Stimulated activated naive CD8-positive, alpha-beta T cell treated with anti-CD3 and anti-CD28 coated beads, Interleukin-15, Interleukin-2, amounts not matched to agents 100 ng/mL and 50 ng/mL, for 24 hours (primary cell): ENCODE measurements at regions not wholly inside any gene's neighbourhood (a gene's known extent, or its start where the extent isn't known, plus 50 kb on each side); places are given as distances from the start of the nearest gene placed in this dataset.

ENCODE experiments used
- H3K27ac Mint-ChIP-seq: one replicate; pipeline ENCODE4 v1.8.0; 2021; ENCODE audit warnings: mild to moderate bottlenecking, mixed read lengths
- H3K27me3 Mint-ChIP-seq: one replicate; pipeline ENCODE4 v1.8.0; 2021; ENCODE audit warnings: mixed read lengths
- H3K36me3 Mint-ChIP-seq: one replicate; pipeline ENCODE4 v1.8.0; 2021; ENCODE audit warnings: low read depth, mixed read lengths
- H3K4me1 Mint-ChIP-seq: one replicate; pipeline ENCODE4 v1.8.0; 2021; ENCODE audit warnings: low read depth, mixed read lengths
- H3K4me3 Mint-ChIP-seq: one replicate; pipeline ENCODE4 v1.8.0; 2021; ENCODE audit warnings: mild to moderate bottlenecking, mixed read lengths
- H3K9me3 Mint-ChIP-seq: one replicate; pipeline ENCODE4 v1.8.0; 2021; ENCODE audit warnings: mixed read lengths

DNA sequence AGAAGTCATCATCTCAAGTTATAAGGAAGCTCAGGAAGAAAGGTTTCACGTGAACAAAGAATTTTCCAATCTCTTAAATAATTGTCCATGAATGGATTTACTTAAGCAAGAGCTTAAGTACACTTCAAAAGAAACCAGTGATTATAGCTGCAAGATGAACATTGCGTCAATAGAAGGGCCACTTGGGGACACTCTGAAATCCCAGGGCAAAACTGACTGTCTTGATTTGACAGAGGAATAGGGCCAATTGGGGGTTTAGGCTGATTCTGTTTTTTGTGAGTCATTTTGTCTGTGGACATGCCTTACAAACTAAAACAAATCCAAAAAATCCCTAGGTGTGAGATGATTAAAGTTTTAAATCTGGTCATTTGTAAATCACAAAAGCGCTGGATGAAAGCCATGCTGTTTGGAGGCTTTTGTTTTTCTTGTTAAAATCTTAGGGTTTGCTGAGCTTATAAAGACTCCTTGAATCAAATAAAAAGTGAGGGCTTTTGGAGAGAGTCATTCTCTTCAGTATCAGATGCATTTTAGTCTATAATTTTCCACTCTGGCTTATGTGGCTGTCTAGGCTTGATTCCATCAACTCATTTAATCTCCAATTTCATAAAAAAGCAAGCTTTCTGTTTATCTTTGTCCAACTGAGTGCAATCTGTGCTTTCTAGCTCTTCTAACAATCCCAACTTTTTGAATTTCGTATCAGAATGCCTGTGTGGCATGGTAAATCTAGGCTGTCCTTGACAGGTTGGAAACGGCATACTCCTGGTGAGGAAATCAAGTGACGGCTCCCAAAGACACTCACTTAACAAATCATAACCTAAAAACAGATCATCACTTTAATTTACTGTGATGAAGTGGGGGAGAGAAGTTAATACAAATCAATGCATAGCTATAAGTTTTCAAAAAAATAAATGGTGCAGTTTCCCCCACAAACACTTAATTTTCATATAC, 98.2 kb upstream of the SOX9 start:
- peaks cover 6% of the 10 kb centered on the region for H3K9me3 Mint-ChIP-seq
- H3K27me3 Mint-ChIP-seq = peaks cover 3% of the 10 kb centered on the region
- H3K4me1 Mint-ChIP-seq = no peaks in the 10 kb centered on the region
- no peaks in the 10 kb centered on the region for H3K36me3 Mint-ChIP-seq
- no peak overlapping the region for H3K4me3 Mint-ChIP-seq
- no peak overlapping the region for H3K27ac Mint-ChIP-seq

GRCh38 chr17:72024457-72024856, 96.4 kb upstream of the SOX9 start:
- no peak overlapping the region for H3K27ac Mint-ChIP-seq
- H3K9me3 Mint-ChIP-seq = no peaks in the 10 kb centered on the region
- no peak overlapping the region for H3K4me3 Mint-ChIP-seq
- peaks cover 4% of the 10 kb centered on the region for H3K4me1 Mint-ChIP-seq
- H3K27me3 Mint-ChIP-seq = peaks cover 15% of the 10 kb centered on the region
- no peaks in the 10 kb centered on the region for H3K36me3 Mint-ChIP-seq

GRCh38 chr17:72025113-72025512, 95.7 kb upstream of the SOX9 start:
- Mint-ChIP-seq H3K36me3 (no peaks in the 10 kb centered on the region), H3K27me3 (peaks cover 16% of the 10 kb centered on the region), H3K9me3 (no peaks in the 10 kb centered on the region), H3K27ac (no peak overlapping the region), H3K4me1 (peaks cover 10% of the 10 kb centered on the region), H3K4me3 (no peak overlapping the region)

DNA sequence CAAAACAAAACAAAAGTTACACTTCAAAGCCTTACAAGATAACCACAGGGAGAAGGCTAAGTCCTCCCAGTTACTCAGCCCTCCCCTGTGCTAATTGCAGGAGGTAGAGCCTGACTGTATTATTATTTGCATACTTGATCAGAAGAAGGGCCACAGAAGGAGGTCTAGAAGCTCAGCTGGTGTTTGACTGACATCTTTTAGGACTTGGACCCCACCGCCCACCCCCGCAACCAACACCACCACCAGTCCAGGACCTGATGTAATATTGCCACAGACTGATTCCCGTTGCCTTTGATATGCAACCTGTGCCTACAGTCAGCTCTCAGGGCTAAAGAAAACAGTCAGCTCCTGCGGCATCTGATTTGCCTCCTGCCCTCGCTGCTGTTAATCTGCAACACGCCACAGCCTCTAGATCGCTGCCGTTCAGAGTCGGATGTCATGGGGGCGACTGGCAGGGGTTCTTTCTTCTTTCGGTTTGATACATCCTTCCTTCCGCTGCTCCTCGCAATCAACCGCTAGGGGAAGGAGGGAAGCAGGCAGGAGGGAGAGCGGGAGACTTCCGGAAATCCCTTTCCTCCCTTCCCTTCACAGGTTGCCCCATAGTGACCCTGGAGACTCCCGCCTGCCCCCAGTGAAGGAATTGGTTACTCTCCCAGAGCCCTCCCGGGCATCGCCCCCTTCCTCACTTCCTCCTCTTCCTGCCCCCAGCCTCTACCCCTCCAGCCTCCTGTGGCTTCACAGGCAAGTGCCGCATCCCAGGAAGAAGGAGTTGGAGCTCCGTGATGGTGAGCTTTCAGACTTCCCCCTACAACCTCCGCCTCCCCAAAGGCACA, 90.5 kb upstream of the SOX9 start:
- no peaks in the 10 kb centered on the region for H3K36me3 Mint-ChIP-seq
- no peaks in the 10 kb centered on the region for H3K9me3 Mint-ChIP-seq
- H3K4me1 Mint-ChIP-seq = peaks cover 17% of the 10 kb centered on the region
- peaks cover 18% of the 10 kb centered on the region for H3K27me3 Mint-ChIP-seq
- no peak overlapping the region for H3K27ac Mint-ChIP-seq
- peak overlapping the region; percentile 48 for H3K4me3 Mint-ChIP-seq

- peaks cover 2% of the 10 kb centered on the region for H3K9me3 Mint-ChIP-seq
- peaks cover 17% of the 10 kb centered on the region for H3K4me1 Mint-ChIP-seq
- no peak overlapping the region for H3K4me3 Mint-ChIP-seq
- no peak overlapping the region for H3K27ac Mint-ChIP-seq
- no peaks in the 10 kb centered on the region for H3K36me3 Mint-ChIP-seq
- peaks cover 25% of the 10 kb centered on the region for H3K27me3 Mint-ChIP-seq
Measured at GRCh38 chr17:72031219-72031884, 89.5 kb upstream of the SOX9 start.

GRCh38 chr17:72033334-72033733, 87.5 kb upstream of the SOX9 start:
- H3K27ac Mint-ChIP-seq = no peak overlapping the region
- H3K9me3 Mint-ChIP-seq = peaks cover 4% of the 10 kb centered on the region
- no peak overlapping the region for H3K4me3 Mint-ChIP-seq
- no peaks in the 10 kb centered on the region for H3K36me3 Mint-ChIP-seq
- peaks cover 17% of the 10 kb centered on the region for H3K4me1 Mint-ChIP-seq
- H3K27me3 Mint-ChIP-seq = peaks cover 24% of the 10 kb centered on the region

GRCh38 chr17:72034000-72034399, 86.8 kb upstream of the SOX9 start:
- Mint-ChIP-seq H3K27ac (no peak overlapping the region), H3K36me3 (no peaks in the 10 kb centered on the region), H3K27me3 (peaks cover 19% of the 10 kb centered on the region), H3K4me3 (no peak overlapping the region), H3K4me1 (peaks cover 17% of the 10 kb centered on the region), H3K9me3 (peaks cover 4% of the 10 kb centered on the region)

DNA sequence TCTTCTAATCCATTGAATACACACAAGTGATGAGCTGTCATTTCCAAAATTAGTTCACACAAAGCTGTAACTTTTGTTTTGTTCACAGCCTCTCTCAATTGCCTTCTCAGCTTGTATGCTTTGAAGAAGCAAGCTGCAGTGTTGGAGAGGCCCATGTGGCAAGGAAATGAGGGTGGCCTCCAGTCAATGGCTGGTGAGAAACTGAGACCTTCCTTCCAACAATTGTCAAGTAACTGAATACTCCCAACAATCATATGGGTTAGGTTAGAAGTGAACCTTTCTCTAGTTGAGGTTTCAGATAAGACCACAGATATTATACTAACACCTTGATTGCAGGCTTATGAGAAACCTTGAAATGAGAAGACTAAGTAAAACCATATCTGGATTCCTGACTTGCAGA, 82.4 kb upstream of the SOX9 start:
- Mint-ChIP-seq H3K9me3 (peaks cover 4% of the 10 kb centered on the region), H3K36me3 (no peaks in the 10 kb centered on the region), H3K27me3 (peaks cover 10% of the 10 kb centered on the region), H3K27ac (no peak overlapping the region), H3K4me3 (no peak overlapping the region), H3K4me1 (no peaks in the 10 kb centered on the region)

DNA sequence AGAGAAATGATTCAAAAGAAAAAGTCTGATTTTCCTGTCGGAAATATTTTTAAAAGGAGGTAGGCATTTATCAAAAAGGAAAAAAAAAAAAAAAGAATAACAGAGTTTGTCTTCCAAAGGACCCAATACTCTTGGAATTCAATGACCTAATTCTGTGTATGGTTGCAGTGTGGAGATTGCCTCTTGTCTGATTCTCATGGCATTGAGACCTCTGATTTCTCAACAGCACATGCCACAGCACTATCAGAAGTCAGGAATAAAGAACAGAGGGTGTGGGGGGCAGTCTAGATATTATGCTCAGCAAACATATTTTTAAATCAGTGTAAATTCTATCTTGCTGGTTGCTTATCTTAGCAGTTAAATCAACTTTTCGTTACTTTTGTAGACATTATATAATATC, 81.3 kb upstream of the SOX9 start:
- Mint-ChIP-seq H3K27me3 (peaks cover 10% of the 10 kb centered on the region), H3K36me3 (no peaks in the 10 kb centered on the region), H3K4me1 (no peaks in the 10 kb centered on the region), H3K4me3 (no peak overlapping the region), H3K9me3 (peaks cover 4% of the 10 kb centered on the region), H3K27ac (no peak overlapping the region)

DNA sequence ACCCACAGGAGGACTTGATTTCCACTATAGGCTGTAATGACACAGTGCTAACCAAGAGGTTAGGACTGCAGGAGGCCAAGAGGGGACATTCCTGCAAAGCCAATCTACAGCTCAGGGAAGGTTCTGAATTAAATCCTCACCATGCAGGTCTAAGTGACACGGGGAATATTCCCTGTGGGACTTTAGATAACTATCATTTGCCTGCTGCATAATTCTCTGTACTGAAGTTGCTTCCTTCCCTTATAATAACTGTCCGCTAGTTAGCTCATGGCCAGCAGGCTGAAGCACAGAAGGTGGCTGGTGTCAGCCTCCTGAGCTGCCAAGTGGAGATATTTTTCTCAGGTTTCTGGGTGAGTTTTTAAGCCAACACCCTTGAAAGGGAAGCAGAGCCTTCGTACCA, 74.6 kb upstream of the SOX9 start:
- Mint-ChIP-seq H3K4me1 (no peaks in the 10 kb centered on the region), H3K27ac (no peak overlapping the region), H3K9me3 (peaks cover 7% of the 10 kb centered on the region), H3K36me3 (no peaks in the 10 kb centered on the region), H3K27me3 (no peaks in the 10 kb centered on the region), H3K4me3 (no peak overlapping the region)

- no peaks in the 10 kb centered on the region for H3K27me3 Mint-ChIP-seq
- no peaks in the 10 kb centered on the region for H3K36me3 Mint-ChIP-seq
- no peak overlapping the region for H3K27ac Mint-ChIP-seq
Measured at GRCh38 chr17:72046643-72047612, 73.9 kb upstream of the SOX9 start.

DNA sequence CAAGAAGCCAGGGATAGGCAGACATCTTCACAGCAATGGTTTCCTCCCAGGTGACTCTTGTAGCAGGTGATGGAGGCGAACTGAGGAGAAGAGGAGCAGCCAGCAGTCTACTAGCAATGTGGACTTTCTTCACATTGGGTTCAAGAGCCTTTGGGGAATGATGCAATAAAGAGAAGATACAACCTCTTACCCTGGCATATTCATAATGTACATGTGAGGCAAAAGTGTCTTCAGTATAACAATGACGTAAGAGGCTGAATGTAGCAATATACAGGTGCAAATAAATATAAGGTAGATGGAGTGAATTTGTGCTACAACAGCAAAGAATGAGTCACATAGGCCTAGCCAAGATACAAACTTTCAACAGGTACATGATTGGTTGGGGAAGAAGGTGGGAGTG, 70.9 kb upstream of the SOX9 start:
- H3K9me3 Mint-ChIP-seq = peaks cover 7% of the 10 kb centered on the region
- no peak overlapping the region for H3K27ac Mint-ChIP-seq
- no peaks in the 10 kb centered on the region for H3K4me1 Mint-ChIP-seq
- H3K27me3 Mint-ChIP-seq = peaks cover 3% of the 10 kb centered on the region
- no peaks in the 10 kb centered on the region for H3K36me3 Mint-ChIP-seq
- H3K4me3 Mint-ChIP-seq = no peak overlapping the region

More at GRCh38 chr17:72046643-72047612, 73.9 kb upstream of the SOX9 start:
- Mint-ChIP-seq H3K4me1 (no peaks in the 10 kb centered on the region), H3K9me3 (peaks cover 7% of the 10 kb centered on the region), H3K4me3 (no peak overlapping the region)

- H3K9me3 Mint-ChIP-seq = peaks cover 7% of the 10 kb centered on the region
- H3K4me3 Mint-ChIP-seq = no peak overlapping the region
- H3K27ac Mint-ChIP-seq = no peak overlapping the region
- H3K27me3 Mint-ChIP-seq = peaks cover 3% of the 10 kb centered on the region
- no peaks in the 10 kb centered on the region for H3K36me3 Mint-ChIP-seq
- H3K4me1 Mint-ChIP-seq = no peaks in the 10 kb centered on the region
Measured at GRCh38 chr17:72053036-72053435, 67.8 kb upstream of the SOX9 start.

DNA sequence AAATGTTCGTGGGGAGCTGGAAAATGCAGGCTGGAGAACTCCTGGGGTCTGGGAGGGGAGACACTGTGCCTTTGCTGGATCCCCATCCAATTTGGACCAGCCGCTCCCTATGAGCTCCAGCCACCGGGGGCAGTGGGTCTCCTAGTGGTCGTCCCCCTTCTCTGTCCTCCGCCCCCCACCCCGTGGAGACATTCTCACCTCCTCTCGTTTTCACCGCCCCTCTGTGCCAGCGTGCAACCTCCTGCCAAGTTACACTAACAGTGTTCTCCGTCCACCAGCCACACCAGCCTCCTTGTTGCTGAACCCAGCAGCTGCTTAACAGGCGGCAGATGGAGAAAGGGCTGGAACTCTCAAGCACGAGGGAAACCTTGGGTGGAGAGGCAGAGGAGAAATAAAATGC, 67.4 kb upstream of the SOX9 start:
- H3K36me3 Mint-ChIP-seq = no peaks in the 10 kb centered on the region
- no peak overlapping the region for H3K4me3 Mint-ChIP-seq
- no peak overlapping the region for H3K27ac Mint-ChIP-seq
- H3K27me3 Mint-ChIP-seq = peaks cover 3% of the 10 kb centered on the region
- no peaks in the 10 kb centered on the region for H3K4me1 Mint-ChIP-seq
- peaks cover 7% of the 10 kb centered on the region for H3K9me3 Mint-ChIP-seq
